Suprapubic skin (tissue), 4 donors: ENCODE measurements at regions not wholly inside any gene's neighbourhood (a gene's known extent, or its start where the extent isn't known, plus 50 kb on each side); places are given as distances from the start of the nearest gene placed in this dataset.

ENCODE experiments used
- DNase-seq, 2 donors: peaks; one replicate each; pipeline ENCODE4 v3.0.0-alpha.2; 2019; ENCODE audit warnings: low spot score in 2 of 2
- H3K27ac ChIP-seq: fragments of 200-600 bp; sonication (generic); one replicate; pipeline ENCODE4 v1.5.1; 2019
- H3K27me3 ChIP-seq: fragments of 200-600 bp; sonication (generic); one replicate; pipeline ENCODE4 v1.5.1; 2019
- H3K36me3 ChIP-seq: fragments of 200-600 bp; sonication (generic); one replicate; pipeline ENCODE4 v1.5.1; 2019
- H3K4me1 ChIP-seq: fragments of 200-600 bp; sonication (generic); one replicate; pipeline ENCODE4 v1.5.1; 2019
- H3K4me3 ChIP-seq: fragments of 200-600 bp; sonication (generic); one replicate; pipeline ENCODE4 v1.5.1; 2019; ENCODE audit warnings: mild to moderate bottlenecking
- H3K9me3 ChIP-seq: fragments of 200-600 bp; sonication (generic); one replicate; pipeline ENCODE4 v1.5.1; 2019
- CTCF ChIP-seq, 2 donors: fragments of 200-600 bp in 1 of 2; fragments of 450-650 bp in 1 of 2; sonication (generic) in 1 of 2; IDR thresholded peaks; one replicate each; pipeline ENCODE4 v1.5.1; 2016 to 2019; ENCODE audit warnings: antibody characterized with exemption in 2 of 2, mild to moderate bottlenecking in 1 of 2, moderate library complexity in 1 of 2
- EP300 ChIP-seq: sonication (generic); formaldehyde crosslinking; IDR thresholded peaks from one replicate; pipeline ENCODE4 v1.6.1; 2017; ENCODE audit warnings: antibody characterized with exemption
- POLR2A ChIP-seq, 2 donors: fragments of 450-650 bp; IDR thresholded peaks; one replicate each; pipeline ENCODE4 v1.6.1; 2017; ENCODE audit warnings: antibody characterized with exemption in 2 of 2, mild to moderate bottlenecking in 2 of 2, moderate library complexity in 2 of 2
- POLR2AphosphoS5 ChIP-seq, 3 donors: sonication (generic); formaldehyde crosslinking; IDR thresholded peaks; one replicate each; pipeline ENCODE4 v1.6.1; 2017; ENCODE audit warnings: antibody characterized with exemption in 3 of 3
- WGBS: methylation state at CpG from one replicate; pipeline ENCODE4 v1.1.5; 2018; 5-methylcytosine and 5-hydroxymethylcytosine counted together

GRCh38 chr3:72214066-72214951 is 429.4 kb upstream of the PROK2 start:
- Histone ChIP-seq H3K4me1 (no peaks in the 10 kb centered on the region), H3K36me3 (no peaks in the 10 kb centered on the region), H3K9me3 (no peaks in the 10 kb centered on the region), H3K4me3 (no peak overlapping the region), H3K27ac (no peak overlapping the region), H3K27me3 (no peaks in the 10 kb centered on the region)
- WGBS = 80% methylated on average over 11 of the region's 11 CpGs
- no peak for DNase-seq
- TF ChIP-seq CTCF (IDR thresholded peaks at IDR 0.05) (no peak), POLR2A (IDR thresholded peaks at IDR 0.05) (no peak), POLR2AphosphoS5 (IDR thresholded peaks at IDR 0.05) (no peak), EP300 (no peak)

GRCh38 chr3:72213296-72214065 is 428.5 kb upstream of the PROK2 start:
- Histone ChIP-seq H3K9me3 (no peaks in the 10 kb centered on the region), H3K27me3 (no peaks in the 10 kb centered on the region), H3K4me1 (no peaks in the 10 kb centered on the region), H3K4me3 (no peak overlapping the region), H3K27ac (no peak overlapping the region), H3K36me3 (no peaks in the 10 kb centered on the region)
- DNase-seq = no peak
- WGBS = 77% methylated on average over 10 of the region's 10 CpGs
- TF ChIP-seq POLR2A (IDR thresholded peaks at IDR 0.05) = no peak
- no peak for TF ChIP-seq POLR2AphosphoS5 (IDR thresholded peaks at IDR 0.05)
- TF ChIP-seq EP300 = no peak
- TF ChIP-seq CTCF (IDR thresholded peaks at IDR 0.05) = no peak

- TF ChIP-seq POLR2A (IDR thresholded peaks at IDR 0.05) (no peak), EP300 (no peak), CTCF (IDR thresholded peaks at IDR 0.05) (no peak), POLR2AphosphoS5 (IDR thresholded peaks at IDR 0.05) (no peak)
- no peaks in the 10 kb centered on the region for H3K27me3 ChIP-seq
- H3K36me3 ChIP-seq = no peaks in the 10 kb centered on the region
- H3K27ac ChIP-seq = no peak overlapping the region
- WGBS = 72% methylated on average over 4 of the region's 4 CpGs
- H3K4me3 ChIP-seq = no peak overlapping the region
- no peaks in the 10 kb centered on the region for H3K4me1 ChIP-seq
- no peak for DNase-seq
- no peaks in the 10 kb centered on the region for H3K9me3 ChIP-seq
These were observed 427.4 kb upstream of the PROK2 start for GRCh38 chr3:72212396-72212795.

GRCh38 chr3:72210261-72210660 is 425.3 kb upstream of the PROK2 start:
- no peaks in the 10 kb centered on the region for H3K36me3 ChIP-seq
- 79% methylated on average over 8 of the region's 8 CpGs for WGBS
- no peaks in the 10 kb centered on the region for H3K4me1 ChIP-seq
- no peak for DNase-seq
- no peaks in the 10 kb centered on the region for H3K9me3 ChIP-seq
- H3K27me3 ChIP-seq = no peaks in the 10 kb centered on the region
- H3K27ac ChIP-seq = no peak overlapping the region
- no peak overlapping the region for H3K4me3 ChIP-seq
- no peak for TF ChIP-seq CTCF (IDR thresholded peaks at IDR 0.05)
- no peak for TF ChIP-seq POLR2A (IDR thresholded peaks at IDR 0.05)
- TF ChIP-seq POLR2AphosphoS5 (IDR thresholded peaks at IDR 0.05) = no peak
- TF ChIP-seq EP300 = no peak

GRCh38 chr3:72205297-72205826 is 420.4 kb upstream of the PROK2 start:
- no peak for DNase-seq
- H3K4me1 ChIP-seq = no peaks in the 10 kb centered on the region
- H3K27me3 ChIP-seq = no peaks in the 10 kb centered on the region
- 76% methylated on average over 8 of the region's 8 CpGs for WGBS
- no peak overlapping the region for H3K4me3 ChIP-seq
- TF ChIP-seq CTCF (IDR thresholded peaks at IDR 0.05) = no peak
- TF ChIP-seq EP300 = no peak
- TF ChIP-seq POLR2A (IDR thresholded peaks at IDR 0.05) = no peak
- no peak overlapping the region for H3K27ac ChIP-seq
- no peaks in the 10 kb centered on the region for H3K36me3 ChIP-seq
- H3K9me3 ChIP-seq = no peaks in the 10 kb centered on the region
